A549 (cell line): ENCODE measurements at regions not wholly inside any gene's neighbourhood (a gene's known extent, or its start where the extent isn't known, plus 50 kb on each side); places are given as distances from the start of the nearest gene placed in this dataset.

Source experiments
- ATAC-seq, 2 experiments: fragments of 200-7000 bp in 1 of 2; fragments of >200 bp in 1 of 2; cut with Nextera tagmentation in 1 of 2; cut with Tn5 transposase in 1 of 2; 3 replicates each; pipeline versions ENCODE4 v1.8.0 to v1.9.1; 2018 to 2020; ENCODE audit warnings: mild to moderate bottlenecking in 1 of 2, moderate library complexity in 1 of 2
- CTCF ChIA-PET: fragments of 300-600 bp; sonication (Branson Sonifier 250); formaldehyde crosslinking; extraction: SDS; loops from one replicate; lab custom pipeline; 2021; ENCODE audit warnings: antibody characterized with exemption, inconsistent platforms; lab: Yijun Ruan, JAX
- POLR2A ChIA-PET: fragments of 350-600 bp; formaldehyde crosslinking; extraction: SDS; loops from one replicate; lab custom pipeline; 2021; ENCODE audit warnings: antibody characterized with exemption, inconsistent platforms; lab: Yijun Ruan, JAX
- DNase-seq, 2 experiments: peaks; one replicate each; pipeline versions ENCODE4 v3.0.0 to v3.0.0-alpha.2; 2011 to 2016; ENCODE audit warnings: low read depth in 1 of 2, low spot score in 1 of 2
- FAIRE-seq: peaks from 2 replicates; lab custom pipeline; 2011; peaks lifted over from hg19 to GRCh38; lab: Jason Lieb, UNC
- H3K27ac ChIP-seq, 2 experiments: fragments of >200 bp; sonication (Bioruptor Twin); formaldehyde crosslinking; 3 replicates each; pipeline ENCODE4 v1.5.1; 2016 to 2017
- H3K4me1 ChIP-seq: fragments of >200 bp; sonication (Bioruptor Twin); formaldehyde crosslinking; 3 replicates; pipeline ENCODE4 v1.6.1; 2016
- H3K4me2 ChIP-seq: fragments of >200 bp; sonication (Bioruptor Twin); formaldehyde crosslinking; 3 replicates; pipeline ENCODE4 v1.6.1; 2016
- H3K4me3 ChIP-seq: fragments of >200 bp; sonication (Bioruptor Twin); formaldehyde crosslinking; 3 replicates; pipeline ENCODE4 v1.5.1; 2016
- H3K9me3 ChIP-seq: fragments of >200 bp; sonication (Bioruptor Twin); formaldehyde crosslinking; 3 replicates; pipeline ENCODE4 v1.6.1; 2016
- EHMT2 ChIP-seq: fragments of 200-600 bp; sonication (generic); IDR thresholded peaks from 2 replicates; pipeline ENCODE4 v1.6.1; 2016; ENCODE audit warnings: antibody characterized with exemption, low read depth, mild to moderate bottlenecking, moderate library complexity
- ESRRA ChIP-seq: fragments of 150-350 bp; IDR thresholded peaks from 2 replicates; pipeline ENCODE4 v1.6.1; 2014; ENCODE audit warnings: mild to moderate bottlenecking, low read length, borderline replicate concordance
- GATA3 ChIP-seq: IDR thresholded peaks from 2 replicates; pipeline ENCODE4 v1.6.1; 2012; ENCODE audit warnings: borderline replicate concordance
- HDAC2 ChIP-seq: fragments of 200-600 bp; sonication (generic); IDR thresholded peaks from 2 replicates; pipeline ENCODE4 v1.6.1; 2016
- HOXA7 ChIP-seq: fragments of 250-450 bp; sonication (Bioruptor Pico); IDR thresholded peaks from 2 replicates; pipeline ENCODE4 v1.5.0; 2020; ENCODE audit warnings: mild to moderate bottlenecking, moderate library complexity
- HOXB5 ChIP-seq: fragments of 250-450 bp; sonication (Bioruptor Pico); IDR thresholded peaks from 2 replicates; pipeline ENCODE4 v1.5.0; 2020; ENCODE audit warnings: mild to moderate bottlenecking, moderate library complexity
- JUNB ChIP-seq: fragments of >200 bp; sonication (Bioruptor Twin); formaldehyde crosslinking; IDR thresholded peaks from 2 replicates; pipeline ENCODE4 v1.6.1; 2016
- KDM5A ChIP-seq: fragments of 200-600 bp; sonication (generic); IDR thresholded peaks from 2 replicates; pipeline ENCODE4 v1.6.1; 2016; ENCODE audit warnings: antibody characterized with exemption, mild to moderate bottlenecking
- MYC ChIP-seq: IDR thresholded peaks from 2 replicates; pipeline ENCODE4 v1.6.1; 2012; ENCODE audit warnings: mild to moderate bottlenecking, inconsistent platforms, low read length, improper control_type of control experiment, borderline replicate concordance
- NFE2L2 ChIP-seq: fragments of 150-350 bp; conservative IDR thresholded peaks from 2 replicates; pipeline ENCODE4 v1.6.1; 2014; ENCODE audit warnings: low read length
- PHF8 ChIP-seq: fragments of 200-600 bp; sonication (generic); IDR thresholded peaks from 2 replicates; pipeline ENCODE4 v1.6.1; 2016; ENCODE audit warnings: low read depth, mild to moderate bottlenecking, antibody characterized with exemption, moderate library complexity, borderline replicate concordance
- POLR2A ChIP-seq: IDR thresholded peaks from 2 replicates; pipeline ENCODE4 v1.6.1; 2012; ENCODE audit warnings: mild to moderate bottlenecking, low read length
- RCOR1 ChIP-seq: fragments of 150-350 bp; IDR thresholded peaks from 2 replicates; pipeline ENCODE4 v1.6.1; 2014; ENCODE audit warnings: antibody characterized with exemption, low read length, low read depth
- SMC3 ChIP-seq: fragments of >200 bp; sonication (Bioruptor Twin); formaldehyde crosslinking; IDR thresholded peaks from 3 replicates; pipeline ENCODE4 v1.6.1; 2018; ENCODE audit warnings: inconsistent platforms
- ZC3H11A ChIP-seq: fragments of 450-650 bp; IDR thresholded peaks from 2 replicates; pipeline ENCODE4 v1.6.1; 2014; ENCODE audit warnings: antibody characterized with exemption, mild to moderate bottlenecking
- ZSCAN20 ChIP-seq: fragments of 250-450 bp; sonication (Bioruptor Pico); IDR thresholded peaks from 2 replicates; pipeline ENCODE4 v1.8.0; 2022; ENCODE audit warnings: mild to moderate bottlenecking, moderate library complexity
- WGBS: methylation state at CpG from one replicate; pipeline ENCODE4 v1.1.6; 2017; ENCODE audit errors: missing lambda C conversion rate; 5-methylcytosine and 5-hydroxymethylcytosine counted together
- TF ChIP-seq, protein P1 (sequence below): fragments of >200 bp; sonication (Bioruptor Twin); formaldehyde crosslinking; IDR thresholded peaks from 3 replicates; pipeline ENCODE4 v1.5.1; 2016
- TF ChIP-seq, protein P2 (sequence below): fragments of 150-350 bp; IDR thresholded peaks from 2 replicates; pipeline ENCODE4 v1.6.1; 2014; ENCODE audit warnings: low read depth, mild to moderate bottlenecking, low read length
- TF ChIP-seq, protein P3 (sequence below): fragments of >200 bp; sonication (Bioruptor Twin); formaldehyde crosslinking; IDR thresholded peaks from 3 replicates; pipeline ENCODE4 v1.6.1; 2016
- TF ChIP-seq, protein P4 (sequence below): fragments of 450-650 bp; IDR thresholded peaks from 2 replicates; pipeline ENCODE4 v1.6.1; 2014; ENCODE audit warnings: antibody characterized with exemption
- TF ChIP-seq, protein P5 (sequence below): fragments of 250-450 bp; sonication (Bioruptor Pico); IDR thresholded peaks from 2 replicates; pipeline ENCODE4 v1.5.0; 2021; ENCODE audit warnings: mild to moderate bottlenecking, moderate library complexity, borderline replicate concordance

DNA sequence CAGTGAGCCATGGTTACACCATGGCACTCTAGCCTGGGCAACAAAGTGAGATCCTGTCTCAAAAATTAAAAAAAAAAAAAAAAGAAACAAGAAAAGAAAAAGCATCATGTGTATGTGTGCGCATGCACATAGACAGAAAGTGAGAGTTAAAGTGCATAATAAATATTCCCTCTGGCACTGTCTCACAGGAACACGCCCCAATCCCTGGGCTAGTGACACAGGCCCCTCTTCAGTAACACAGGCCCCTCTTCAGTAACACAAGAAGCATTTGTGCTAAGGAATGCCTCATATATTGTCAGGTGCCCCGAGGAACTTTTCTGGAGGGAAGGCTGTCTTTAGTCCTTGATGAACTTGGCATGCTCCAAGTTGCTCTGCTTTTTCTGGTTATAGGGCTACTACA is 57.5 kb downstream of the RPL27A start:
- ATAC-seq, result no peak
- Histone ChIP-seq H3K9me3 (no peaks in the 10 kb centered on the region), H3K4me1 (peaks cover 28% of the 10 kb centered on the region)
- TF ChIP-seq RCOR1, result no peak
- no peak for TF ChIP-seq ZC3H11A
- no peak for TF ChIP-seq ESRRA
- TF ChIP-seq EHMT2, result no peak
- TF ChIP-seq, protein P1, sequence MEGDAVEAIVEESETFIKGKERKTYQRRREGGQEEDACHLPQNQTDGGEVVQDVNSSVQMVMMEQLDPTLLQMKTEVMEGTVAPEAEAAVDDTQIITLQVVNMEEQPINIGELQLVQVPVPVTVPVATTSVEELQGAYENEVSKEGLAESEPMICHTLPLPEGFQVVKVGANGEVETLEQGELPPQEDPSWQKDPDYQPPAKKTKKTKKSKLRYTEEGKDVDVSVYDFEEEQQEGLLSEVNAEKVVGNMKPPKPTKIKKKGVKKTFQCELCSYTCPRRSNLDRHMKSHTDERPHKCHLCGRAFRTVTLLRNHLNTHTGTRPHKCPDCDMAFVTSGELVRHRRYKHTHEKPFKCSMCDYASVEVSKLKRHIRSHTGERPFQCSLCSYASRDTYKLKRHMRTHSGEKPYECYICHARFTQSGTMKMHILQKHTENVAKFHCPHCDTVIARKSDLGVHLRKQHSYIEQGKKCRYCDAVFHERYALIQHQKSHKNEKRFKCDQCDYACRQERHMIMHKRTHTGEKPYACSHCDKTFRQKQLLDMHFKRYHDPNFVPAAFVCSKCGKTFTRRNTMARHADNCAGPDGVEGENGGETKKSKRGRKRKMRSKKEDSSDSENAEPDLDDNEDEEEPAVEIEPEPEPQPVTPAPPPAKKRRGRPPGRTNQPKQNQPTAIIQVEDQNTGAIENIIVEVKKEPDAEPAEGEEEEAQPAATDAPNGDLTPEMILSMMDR, result no peak
- TF ChIP-seq, protein P2, sequence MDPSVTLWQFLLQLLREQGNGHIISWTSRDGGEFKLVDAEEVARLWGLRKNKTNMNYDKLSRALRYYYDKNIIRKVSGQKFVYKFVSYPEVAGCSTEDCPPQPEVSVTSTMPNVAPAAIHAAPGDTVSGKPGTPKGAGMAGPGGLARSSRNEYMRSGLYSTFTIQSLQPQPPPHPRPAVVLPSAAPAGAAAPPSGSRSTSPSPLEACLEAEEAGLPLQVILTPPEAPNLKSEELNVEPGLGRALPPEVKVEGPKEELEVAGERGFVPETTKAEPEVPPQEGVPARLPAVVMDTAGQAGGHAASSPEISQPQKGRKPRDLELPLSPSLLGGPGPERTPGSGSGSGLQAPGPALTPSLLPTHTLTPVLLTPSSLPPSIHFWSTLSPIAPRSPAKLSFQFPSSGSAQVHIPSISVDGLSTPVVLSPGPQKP, result no peak
- TF ChIP-seq, all 56 proteins: peak for 0
- peak overlapping the region; percentile 48 to 58; a peak in 5 of 6 replicates for H3K27ac ChIP-seq
- ChIA-PET CTCF (interaction anchor here (0.6 kb wide), 1 partner anchor 1584 kb away, joined by 3 read pairs; no protein-coding TSS in a partner anchor), POLR2A (no interaction called here)
- no peak overlapping the region for H3K4me3 ChIP-seq
- peak overlapping the region; percentile 32; the same call in 1 of the 3 replicates for H3K4me2 ChIP-seq
- WGBS, result 72% methylated on average over 3 of the region's 3 CpGs
- FAIRE-seq (no peak), DNase-seq (no peak)

DNA sequence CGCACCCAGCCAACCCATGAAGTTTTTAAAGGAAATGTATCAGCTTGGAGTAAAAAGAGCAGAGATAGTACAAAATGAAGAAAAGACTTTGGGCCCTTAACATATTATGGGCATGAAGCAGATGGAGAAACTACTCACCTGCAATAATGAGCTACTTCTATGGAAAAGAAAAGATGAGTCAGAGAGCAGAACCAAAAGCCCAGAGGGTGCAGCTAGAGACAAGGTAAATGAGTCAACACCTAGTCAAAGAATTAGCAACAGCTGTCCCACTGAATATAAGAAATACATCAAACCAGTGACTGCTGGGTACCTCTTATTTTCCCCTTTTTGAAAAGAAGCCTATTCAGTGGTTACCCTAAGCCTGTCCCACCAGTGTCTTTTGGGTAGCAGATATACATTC is 61.8 kb downstream of the RPL27A start:
- Histone ChIP-seq H3K4me2 (no peak overlapping the region), H3K27ac (no peak overlapping the region), H3K4me3 (no peak overlapping the region), H3K9me3 (no peaks in the 10 kb centered on the region), H3K4me1 (peaks cover 15% of the 10 kb centered on the region)
- no peak for DNase-seq
- no peak for FAIRE-seq
- ChIA-PET POLR2A (no interaction called here), CTCF (interaction anchor here (1.2 to 2.3 kb wide), 2 partner anchors 9 to 13 kb away, joined by 4 read pairs; no protein-coding TSS in a partner anchor)
- TF ChIP-seq NFE2L2, result no peak
- TF ChIP-seq, protein P3, sequence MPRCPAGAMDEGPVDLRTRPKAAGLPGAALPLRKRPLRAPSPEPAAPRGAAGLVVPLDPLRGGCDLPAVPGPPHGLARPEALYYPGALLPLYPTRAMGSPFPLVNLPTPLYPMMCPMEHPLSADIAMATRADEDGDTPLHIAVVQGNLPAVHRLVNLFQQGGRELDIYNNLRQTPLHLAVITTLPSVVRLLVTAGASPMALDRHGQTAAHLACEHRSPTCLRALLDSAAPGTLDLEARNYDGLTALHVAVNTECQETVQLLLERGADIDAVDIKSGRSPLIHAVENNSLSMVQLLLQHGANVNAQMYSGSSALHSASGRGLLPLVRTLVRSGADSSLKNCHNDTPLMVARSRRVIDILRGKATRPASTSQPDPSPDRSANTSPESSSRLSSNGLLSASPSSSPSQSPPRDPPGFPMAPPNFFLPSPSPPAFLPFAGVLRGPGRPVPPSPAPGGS, result no peak
- no peak for TF ChIP-seq POLR2A
- TF ChIP-seq HDAC2, result no peak
- 94% methylated on average over 1 of the region's 1 CpG for WGBS
- ATAC-seq, result no peak

DNA sequence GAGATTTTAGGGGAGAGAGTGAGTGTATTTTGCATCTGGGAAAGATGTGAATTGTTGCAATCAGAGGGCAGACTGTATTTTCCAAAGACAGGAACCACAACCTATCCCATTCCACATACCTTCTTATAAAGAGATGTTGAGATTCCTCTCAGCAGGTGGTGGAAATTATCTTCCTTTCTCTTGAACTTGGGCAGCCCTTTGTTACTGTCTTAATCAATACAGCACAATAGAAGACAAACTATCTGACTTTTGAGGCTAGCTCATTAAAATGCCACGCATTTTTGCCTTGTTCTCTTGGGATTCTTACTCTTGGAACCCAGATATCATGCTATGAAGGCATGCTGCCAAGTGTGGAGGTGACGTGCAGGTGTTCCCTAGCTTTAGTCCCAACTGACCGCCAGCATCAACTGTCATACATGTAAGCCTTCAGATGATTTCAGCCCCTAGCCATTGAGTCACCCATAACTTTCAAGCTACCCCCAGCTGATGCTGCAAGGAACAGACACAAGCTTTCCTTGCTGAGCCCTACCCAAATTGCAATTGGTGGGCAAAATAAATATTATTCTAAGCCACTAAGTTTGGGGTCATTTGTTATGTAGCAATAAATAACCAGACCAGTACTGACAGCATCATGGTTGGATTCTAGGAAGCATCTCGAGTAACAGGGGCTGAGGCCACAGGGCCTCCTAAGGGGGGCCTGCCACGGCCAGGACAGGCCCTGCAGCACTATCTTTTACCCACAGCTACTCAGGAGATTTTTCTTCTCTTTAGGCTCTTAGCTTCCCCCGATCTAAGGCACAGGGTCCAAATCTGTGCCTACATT is 63.0 kb downstream of the RPL27A start:
- ChIA-PET POLR2A (no interaction called here), CTCF (interaction anchor here (1.1 to 2.3 kb wide), 2 partner anchors 9 to 12 kb away, joined by 3 to 4 read pairs; no protein-coding TSS in a partner anchor)
- TF ChIP-seq ESRRA (no peak), HOXA7 (CRISPR knock-in tag) (no peak), SMC3 (no peak), JUNB (no peak), GATA3 (no peak), MYC (no peak), PHF8 (no peak), HOXB5 (no peak), ZC3H11A (no peak), HDAC2 (no peak), ZSCAN20 (CRISPR knock-in tag) (no peak), KDM5A (no peak)
- TF ChIP-seq, protein P4, sequence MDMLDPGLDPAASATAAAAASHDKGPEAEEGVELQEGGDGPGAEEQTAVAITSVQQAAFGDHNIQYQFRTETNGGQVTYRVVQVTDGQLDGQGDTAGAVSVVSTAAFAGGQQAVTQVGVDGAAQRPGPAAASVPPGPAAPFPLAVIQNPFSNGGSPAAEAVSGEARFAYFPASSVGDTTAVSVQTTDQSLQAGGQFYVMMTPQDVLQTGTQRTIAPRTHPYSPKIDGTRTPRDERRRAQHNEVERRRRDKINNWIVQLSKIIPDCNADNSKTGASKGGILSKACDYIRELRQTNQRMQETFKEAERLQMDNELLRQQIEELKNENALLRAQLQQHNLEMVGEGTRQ, result no peak
- TF ChIP-seq, protein P5, sequence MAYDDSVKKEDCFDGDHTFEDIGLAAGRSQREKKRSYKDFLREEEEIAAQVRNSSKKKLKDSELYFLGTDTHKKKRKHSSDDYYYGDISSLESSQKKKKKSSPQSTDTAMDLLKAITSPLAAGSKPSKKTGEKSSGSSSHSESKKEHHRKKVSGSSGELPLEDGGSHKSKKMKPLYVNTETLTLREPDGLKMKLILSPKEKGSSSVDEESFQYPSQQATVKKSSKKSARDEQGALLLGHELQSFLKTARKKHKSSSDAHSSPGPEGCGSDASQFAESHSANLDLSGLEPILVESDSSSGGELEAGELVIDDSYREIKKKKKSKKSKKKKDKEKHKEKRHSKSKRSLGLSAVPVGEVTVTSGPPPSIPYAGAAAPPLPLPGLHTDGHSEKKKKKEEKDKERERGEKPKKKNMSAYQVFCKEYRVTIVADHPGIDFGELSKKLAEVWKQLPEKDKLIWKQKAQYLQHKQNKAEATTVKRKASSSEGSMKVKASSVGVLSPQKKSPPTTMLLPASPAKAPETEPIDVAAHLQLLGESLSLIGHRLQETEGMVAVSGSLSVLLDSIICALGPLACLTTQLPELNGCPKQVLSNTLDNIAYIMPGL, result no peak
- 71% methylated on average over 6 of the region's 6 CpGs for WGBS
- Histone ChIP-seq H3K4me2 (no peak overlapping the region), H3K27ac (no peak overlapping the region), H3K4me3 (no peak overlapping the region), H3K4me1 (peaks cover 4% of the 10 kb centered on the region; the same call in 1 of the 3 replicates), H3K9me3 (no peaks in the 10 kb centered on the region)
- FAIRE-seq, result no peak
- no peak for DNase-seq
- ATAC-seq, result no peak
